LNCAP (cell line): ENCODE measurements at regions not wholly inside any gene's neighbourhood (a gene's known extent, or its start where the extent isn't known, plus 50 kb on each side); places are given as distances from the start of the nearest gene placed in this dataset.

Source experiments
- CTCF ChIP-seq: fragments of 450-650 bp; IDR thresholded peaks from 2 replicates; pipeline ENCODE4 v1.5.1; 2017; ENCODE audit warnings: mild to moderate bottlenecking

GRCh38 chr15:93495799-93496637, 407.0 kb upstream of the RGMA start:
- no peak for TF ChIP-seq CTCF

- TF ChIP-seq CTCF, result no peak
Measured at GRCh38 chr15:93493172-93493571, 404.2 kb upstream of the RGMA start.

GRCh38 chr15:93491291-93491690, 402.3 kb upstream of the RGMA start:
- no peak for TF ChIP-seq CTCF

GRCh38 chr15:93488296-93488713, 399.3 kb upstream of the RGMA start:
- no peak for TF ChIP-seq CTCF

GRCh38 chr15:93486407-93487117, 397.6 kb upstream of the RGMA start:
- TF ChIP-seq CTCF, result no peak

GRCh38 chr15:93485438-93486327, 396.7 kb upstream of the RGMA start:
- TF ChIP-seq CTCF, result no peak

- TF ChIP-seq CTCF, result no peak
Measured at GRCh38 chr15:93483923-93484322, 394.9 kb upstream of the RGMA start.
